Spleen (tissue), 11 donors: ENCODE measurements at regions not wholly inside any gene's neighbourhood (a gene's known extent, or its start where the extent isn't known, plus 50 kb on each side); places are given as distances from the start of the nearest gene placed in this dataset.

Experiments
- DNase-seq: peaks from one replicate; pipeline ENCODE4 v3.0.0-alpha.2; 2020
- H3K27ac ChIP-seq, 8 donors: fragments of 200-600 bp; sonication (generic) in 7 of 8; 1 replicate in 4 of 8; 2 replicates in 4 of 8; pipeline versions ENCODE4 v1.5.0 to v1.8.0; 2016 to 2021; ENCODE audit warnings: inconsistent platforms in 4 of 8, mild to moderate bottlenecking in 4 of 8, moderate library complexity in 1 of 8
- H3K27me3 ChIP-seq, 7 donors: fragments of 200-600 bp; sonication (generic) in 6 of 7; replicated peaks in 1 of 7; 1 replicate in 4 of 7; 2 replicates in 3 of 7; pipeline versions ENCODE4 v1.5.0 to v1.8.0; 2016 to 2021; ENCODE audit warnings: inconsistent platforms in 3 of 7, mild to moderate bottlenecking in 1 of 7
- H3K36me3 ChIP-seq, 6 donors: fragments of 200-600 bp; sonication (generic) in 5 of 6; 1 replicate in 4 of 6; 2 replicates in 2 of 6; pipeline versions ENCODE4 v1.5.0 to v1.8.0; 2016 to 2021; ENCODE audit warnings: inconsistent platforms in 2 of 6
- H3K4me1 ChIP-seq, 6 donors: fragments of 200-600 bp; sonication (generic) in 5 of 6; 1 replicate in 3 of 6; 2 replicates in 3 of 6; pipeline versions ENCODE4 v1.5.0 to v1.8.0; 2016 to 2021; ENCODE audit warnings: inconsistent platforms in 3 of 6
- H3K4me3 ChIP-seq, 8 donors: fragments of 200-600 bp; sonication (generic) in 7 of 8; 1 replicate in 4 of 8; 2 replicates in 4 of 8; pipeline versions ENCODE4 v1.5.0 to v1.8.0; 2016 to 2021; ENCODE audit warnings: inconsistent platforms in 4 of 8, mild to moderate bottlenecking in 4 of 8, moderate library complexity in 2 of 8
- H3K9me3 ChIP-seq, 8 donors: fragments of 200-600 bp; sonication (generic) in 7 of 8; 1 replicate in 4 of 8; 2 replicates in 4 of 8; pipeline versions ENCODE4 v1.5.0 to v1.8.0; 2016 to 2021; ENCODE audit warnings: inconsistent platforms in 4 of 8
- CTCF ChIP-seq, 11 experiments: fragments of 200-600 bp in 7 of 11; fragments of 450-650 bp in 4 of 11; sonication (generic) in 4 of 11; IDR thresholded peaks in 8 of 11; conservative IDR thresholded peaks in 3 of 11; 1 replicate in 7 of 11; 2 replicates in 4 of 11; pipeline versions ENCODE4 v1.4.0 to v1.8.0; 2016 to 2021; ENCODE audit warnings: antibody characterized with exemption in 11 of 11, inconsistent platforms in 4 of 11, mild to moderate bottlenecking in 1 of 11
- POLR2A ChIP-seq, 3 donors: fragments of 450-650 bp; IDR thresholded peaks; one replicate each; pipeline ENCODE4 v1.5.1; 2017; ENCODE audit warnings: antibody characterized with exemption in 3 of 3, mild to moderate bottlenecking in 1 of 3
- POLR2AphosphoS5 ChIP-seq, 3 donors: sonication (generic); formaldehyde crosslinking; IDR thresholded peaks; one replicate each; pipeline ENCODE4 v1.5.1; 2017; ENCODE audit warnings: antibody characterized with exemption in 3 of 3
- WGBS, 5 donors: extraction: QIAGEN DNeasy Blood & Tissue Kit in 3 of 5; methylation state at CpG; one replicate each; pipeline versions ENCODE4 v1.1.5 to v1.1.7; 2013 to 2018; 5-methylcytosine and 5-hydroxymethylcytosine counted together
- intact Hi-C: fragments of 100-400 bp; cut with DNase I; formaldehyde crosslinking; loops from one replicate; pipeline ENCODE4 v1.15.0; 2023; ENCODE audit warnings: low total_unique reads
- donor health status: healthy with polysubstance abuse.
- donor health status: DM: no; HTN: no; CAD: no; lungs with moderate emphysema.
- donor health status: DM: no; HTN: no; CAD: no.
- donor health status: Bipolar disorder and iron deficiency.
- donor health status: healthy.
- donor health status: DM: no; HTN: no; CAD: no.
- donor health status: DM: yes; HTN: yes; CAD: no.

- intact Hi-C loops = no loop called here
- Histone ChIP-seq H3K27me3 (no peaks in the 10 kb centered on the region), H3K36me3 (no peaks in the 10 kb centered on the region), H3K4me3 (no peak overlapping the region), H3K27ac (no peak overlapping the region), H3K4me1 (no peaks in the 10 kb centered on the region), H3K9me3 (no peaks in the 10 kb centered on the region)
- DNase-seq = no peak
- TF ChIP-seq POLR2A (IDR thresholded peaks at IDR 0.05) (no peak), POLR2AphosphoS5 (IDR thresholded peaks at IDR 0.05) (no peak), CTCF (IDR thresholded peaks at IDR 0.05 in 8 of 11, conservative IDR thresholded peaks at IDR 0.05 in 3 of 11) (no peak)
These were observed 485.8 kb upstream of the TECRL start for GRCh38 chr4:64895031-64895430.

- intact Hi-C loops = no loop called here
- no peak for DNase-seq
- TF ChIP-seq CTCF (IDR thresholded peaks at IDR 0.05 in 8 of 11, conservative IDR thresholded peaks at IDR 0.05 in 3 of 11) (no peak), POLR2AphosphoS5 (IDR thresholded peaks at IDR 0.05) (no peak), POLR2A (IDR thresholded peaks at IDR 0.05) (no peak)
- Histone ChIP-seq H3K4me3 (no peak overlapping the region), H3K4me1 (no peaks in the 10 kb centered on the region), H3K36me3 (no peaks in the 10 kb centered on the region), H3K27ac (no peak overlapping the region), H3K27me3 (no peaks in the 10 kb centered on the region), H3K9me3 (peaks cover 0 to 8% (median 0%) of the 10 kb centered on the region in 8 donors)
- WGBS, 5 donors = 55 to 63% (median 61%) methylated on average over 5 of the region's 5 CpGs
These were observed 484.0 kb upstream of the TECRL start for GRCh38 chr4:64893205-64893604.

GRCh38 chr4:64889906-64890610 is 480.8 kb upstream of the TECRL start:
- WGBS, 5 donors = 55 to 75% (median 61%) methylated on average over 5 of the region's 5 CpGs
- H3K4me1 ChIP-seq = no peaks in the 10 kb centered on the region
- peaks cover 0 to 8% (median 0%) of the 10 kb centered on the region in 8 donors for H3K9me3 ChIP-seq
- H3K4me3 ChIP-seq = no peak overlapping the region
- TF ChIP-seq POLR2A (IDR thresholded peaks at IDR 0.05) = no peak
- no peak for TF ChIP-seq POLR2AphosphoS5 (IDR thresholded peaks at IDR 0.05)
- TF ChIP-seq CTCF (IDR thresholded peaks at IDR 0.05 in 8 of 11, conservative IDR thresholded peaks at IDR 0.05 in 3 of 11) = no peak
- no peaks in the 10 kb centered on the region for H3K36me3 ChIP-seq
- intact Hi-C loops = no loop called here
- DNase-seq = no peak
- no peak overlapping the region for H3K27ac ChIP-seq
- H3K27me3 ChIP-seq = no peaks in the 10 kb centered on the region

- WGBS, 5 donors = 58 to 69% (median 66%) methylated on average over 5 of the region's 5 CpGs
These were observed 474.0 kb upstream of the TECRL start for GRCh38 chr4:64883087-64883807.

More at GRCh38 chr4:64883087-64883807, 474.0 kb upstream of the TECRL start:
- intact Hi-C loops = no loop called here
- no peak for TF ChIP-seq POLR2A (IDR thresholded peaks at IDR 0.05)
- no peak for TF ChIP-seq POLR2AphosphoS5 (IDR thresholded peaks at IDR 0.05)
- no peak for TF ChIP-seq CTCF (IDR thresholded peaks at IDR 0.05 in 8 of 11, conservative IDR thresholded peaks at IDR 0.05 in 3 of 11)
- Histone ChIP-seq H3K9me3 (peaks cover 0 to under 1% (median 0%) of the 10 kb centered on the region in 8 donors), H3K36me3 (no peaks in the 10 kb centered on the region), H3K4me1 (no peaks in the 10 kb centered on the region), H3K4me3 (no peak overlapping the region), H3K27me3 (no peaks in the 10 kb centered on the region), H3K27ac (no peak overlapping the region)
- DNase-seq = no peak
